ENCODE measurements at regions not wholly inside any gene's neighbourhood (a gene's known extent, or its start where the extent isn't known, plus 50 kb on each side); places are given as distances from the start of the nearest gene placed in this dataset.

DNA sequence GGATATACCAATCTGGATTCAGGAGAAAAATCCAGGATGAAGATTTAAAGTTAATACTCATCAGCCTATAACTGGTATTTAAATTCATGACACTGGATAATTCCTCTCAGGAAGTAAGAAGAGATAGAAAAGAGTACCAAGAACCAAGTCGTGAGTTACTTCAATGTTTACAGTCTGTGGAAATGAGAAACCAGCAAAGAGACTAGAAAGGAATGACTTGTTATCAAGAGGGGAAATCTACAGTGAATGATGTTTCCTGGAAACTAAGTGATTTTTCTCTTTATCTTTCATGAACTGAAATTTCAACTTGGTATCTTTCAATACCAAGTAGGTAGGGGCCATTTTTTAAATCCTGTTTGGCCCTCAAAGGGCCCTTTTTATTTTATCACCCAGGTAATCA, 217.9 kb upstream of the AFF2 start:
- TF ChIP-seq CTCF (IDR thresholded peaks at IDR 0.05): no peak
- TF ChIP-seq POLR2A (IDR thresholded peaks at IDR 0.05): no peak
